Keratinocyte (primary cell): ENCODE measurements at regions not wholly inside any gene's neighbourhood (a gene's known extent, or its start where the extent isn't known, plus 50 kb on each side); places are given as distances from the start of the nearest gene placed in this dataset.

Experiments
- EZH2 ChIP-seq: IDR thresholded peaks from one replicate; pipeline ENCODE4 v1.6.1; 2012; ENCODE audit warnings: inconsistent platforms, mild to moderate bottlenecking, low read length, moderate library complexity
- TF ChIP-seq, protein P1 (sequence below), 3 experiments: IDR thresholded peaks in 1 of 3; conservative IDR thresholded peaks in 1 of 3; optimal IDR thresholded peaks in 1 of 3; 2 replicates in 2 of 3; 3 replicates in 1 of 3; pipeline versions ENCODE3 to v1.5.1; 2011; ENCODE audit warnings: low read length in 3 of 3, mild to moderate bottlenecking in 3 of 3, moderate library complexity in 2 of 3, control low read depth in 1 of 3, inconsistent platforms in 1 of 3; ENCODE audit not compliant: insufficient read depth in 2 of 3; ENCODE audit errors: extremely low read depth in 1 of 3

DNA sequence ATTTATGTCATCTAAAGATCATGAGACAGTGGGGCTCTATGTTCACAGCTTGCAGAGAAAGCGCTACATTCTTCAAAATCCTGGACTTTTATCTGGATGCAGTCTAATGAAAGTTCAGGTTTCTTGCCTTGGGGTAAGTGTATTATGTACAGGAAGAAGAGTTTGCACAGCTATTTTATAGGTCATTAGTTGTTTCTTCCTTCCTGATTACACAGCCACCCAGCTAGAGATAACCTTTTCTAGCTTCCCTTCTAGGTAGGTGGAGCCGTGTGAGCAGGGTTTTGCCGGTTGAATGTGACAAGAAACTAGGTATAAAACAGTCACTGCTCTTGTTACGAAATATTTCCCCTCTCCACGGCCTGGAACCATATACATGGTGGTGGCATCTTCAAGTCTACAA, 800.8 kb upstream of the SOX11 start:
- TF ChIP-seq, protein P1, sequence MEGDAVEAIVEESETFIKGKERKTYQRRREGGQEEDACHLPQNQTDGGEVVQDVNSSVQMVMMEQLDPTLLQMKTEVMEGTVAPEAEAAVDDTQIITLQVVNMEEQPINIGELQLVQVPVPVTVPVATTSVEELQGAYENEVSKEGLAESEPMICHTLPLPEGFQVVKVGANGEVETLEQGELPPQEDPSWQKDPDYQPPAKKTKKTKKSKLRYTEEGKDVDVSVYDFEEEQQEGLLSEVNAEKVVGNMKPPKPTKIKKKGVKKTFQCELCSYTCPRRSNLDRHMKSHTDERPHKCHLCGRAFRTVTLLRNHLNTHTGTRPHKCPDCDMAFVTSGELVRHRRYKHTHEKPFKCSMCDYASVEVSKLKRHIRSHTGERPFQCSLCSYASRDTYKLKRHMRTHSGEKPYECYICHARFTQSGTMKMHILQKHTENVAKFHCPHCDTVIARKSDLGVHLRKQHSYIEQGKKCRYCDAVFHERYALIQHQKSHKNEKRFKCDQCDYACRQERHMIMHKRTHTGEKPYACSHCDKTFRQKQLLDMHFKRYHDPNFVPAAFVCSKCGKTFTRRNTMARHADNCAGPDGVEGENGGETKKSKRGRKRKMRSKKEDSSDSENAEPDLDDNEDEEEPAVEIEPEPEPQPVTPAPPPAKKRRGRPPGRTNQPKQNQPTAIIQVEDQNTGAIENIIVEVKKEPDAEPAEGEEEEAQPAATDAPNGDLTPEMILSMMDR (optimal IDR thresholded peaks at IDR 0.05 in 1 of 3, IDR thresholded peaks at IDR 0.05 in 1 of 3, conservative IDR thresholded peaks at IDR 0.05 in 1 of 3; ENCODE audit: extremely low read depth in 1 of 3, insufficient read depth in 2 of 3, low read length in 3 of 3): no peak
- TF ChIP-seq EZH2: no peak
